GM23338 (cell line): ENCODE measurements at regions not wholly inside any gene's neighbourhood (a gene's known extent, or its start where the extent isn't known, plus 50 kb on each side); places are given as distances from the start of the nearest gene placed in this dataset.

Experiments
- ATAC-seq: fragments of 200-7000 bp; cut with Tn5 transposase; 3 replicates; pipeline ENCODE4 v1.9.1; 2020
- DNase-seq: peaks from one replicate; pipeline ENCODE4 v3.0.0-alpha.2; 2015; ENCODE audit warnings: low spot score
- H2AFZ ChIP-seq: fragments of 200-600 bp; sonication (generic); 2 replicates; pipeline ENCODE4 v1.8.0; 2016; ENCODE audit warnings: antibody characterized with exemption, mild to moderate bottlenecking, moderate library complexity
- H3F3A ChIP-seq: fragments of 200-600 bp; sonication (generic); replicated peaks from 2 replicates; pipeline ENCODE4 v1.8.0; 2017; ENCODE audit warnings: antibody characterized with exemption, mixed run types, low read depth
- H3K27ac ChIP-seq: fragments of 200-600 bp; sonication (generic); 2 replicates; pipeline ENCODE4 v1.6.1; 2016; ENCODE audit warnings: low read depth
- H3K27me3 ChIP-seq: fragments of 200-600 bp; sonication (generic); 2 replicates; pipeline ENCODE4 v1.8.0; 2016; ENCODE audit warnings: mild to moderate bottlenecking, mixed run types, moderate library complexity; ENCODE audit not compliant: insufficient read depth
- H3K36me3 ChIP-seq: fragments of 200-600 bp; sonication (generic); 2 replicates; pipeline ENCODE4 v1.8.0; 2016; ENCODE audit warnings: mild to moderate bottlenecking; ENCODE audit not compliant: insufficient read depth
- H3K4me1 ChIP-seq: fragments of 200-600 bp; sonication (generic); 2 replicates; pipeline ENCODE4 v1.8.0; 2016; ENCODE audit warnings: mild to moderate bottlenecking, moderate library complexity; ENCODE audit not compliant: insufficient read depth
- H3K4me2 ChIP-seq: fragments of 200-600 bp; sonication (generic); 2 replicates; pipeline ENCODE4 v1.7.1; 2017; ENCODE audit warnings: mixed run types
- H3K4me3 ChIP-seq: fragments of 200-600 bp; sonication (generic); 2 replicates; pipeline ENCODE4 v1.6.1; 2016; ENCODE audit warnings: mixed run types
- H3K79me2 ChIP-seq: fragments of 200-600 bp; sonication (generic); replicated peaks from 2 replicates; pipeline ENCODE4 v1.8.0; 2017; ENCODE audit warnings: mild to moderate bottlenecking; ENCODE audit not compliant: insufficient read depth
- H3K9me2 ChIP-seq: fragments of 200-600 bp; sonication (generic); 2 replicates; pipeline ENCODE4 v1.8.0; 2017; ENCODE audit not compliant: insufficient read depth
- H4K20me1 ChIP-seq: fragments of 200-600 bp; sonication (generic); replicated peaks from 2 replicates; pipeline ENCODE4 v1.8.0; 2017; ENCODE audit warnings: mild to moderate bottlenecking; ENCODE audit not compliant: insufficient read depth
- H3K27ac Mint-ChIP-seq: 2 replicates; pipeline ENCODE4 v1.8.0; 2020; ENCODE audit warnings: inconsistent platforms, mild to moderate bottlenecking, moderate library complexity, mixed read lengths
- H3K27me3 Mint-ChIP-seq: 3 replicates; pipeline ENCODE4 v1.8.0; 2022; ENCODE audit warnings: low read depth, mild to moderate bottlenecking, moderate library complexity, mixed read lengths, inconsistent platforms; ENCODE audit not compliant: insufficient read depth, poor library complexity
- H3K36me3 Mint-ChIP-seq: 3 replicates; pipeline ENCODE4 v1.8.0; 2021; ENCODE audit warnings: low read depth, mild to moderate bottlenecking, inconsistent platforms, moderate library complexity, mixed read lengths
- H3K4me1 Mint-ChIP-seq: 3 replicates; pipeline ENCODE4 v1.8.0; 2020; ENCODE audit warnings: mild to moderate bottlenecking, inconsistent platforms, mixed read lengths
- H3K4me3 Mint-ChIP-seq: 3 replicates; pipeline ENCODE4 v1.8.0; 2021; ENCODE audit warnings: moderate library complexity, mild to moderate bottlenecking, inconsistent platforms, mixed read lengths
- H3K9me3 Mint-ChIP-seq: 3 replicates; pipeline ENCODE4 v1.8.0; 2020; ENCODE audit warnings: moderate library complexity, mild to moderate bottlenecking, inconsistent platforms, mixed read lengths
- CREB1 ChIP-seq: fragments of 250-450 bp; sonication (Bioruptor Pico); IDR thresholded peaks from 2 replicates; pipeline ENCODE4 v1.5.0; 2020; ENCODE audit warnings: low read depth, mild to moderate bottlenecking, moderate library complexity
- REST ChIP-seq: IDR thresholded peaks from one replicate; pipeline ENCODE4 v1.6.1; 2018; ENCODE audit warnings: antibody characterized with exemption; ENCODE audit not compliant: unreplicated experiment
- ZNF114 ChIP-seq: fragments of 250-450 bp; sonication (Bioruptor Pico); IDR thresholded peaks from 2 replicates; pipeline ENCODE4 v1.5.0; 2020; ENCODE audit warnings: mild to moderate bottlenecking, moderate library complexity
- ZNF462 ChIP-seq: fragments of 250-450 bp; sonication (Bioruptor Pico); IDR thresholded peaks from 2 replicates; pipeline ENCODE4 v1.5.0; 2020; ENCODE audit warnings: mild to moderate bottlenecking, moderate library complexity

- Mint-ChIP-seq H3K4me1 (no peaks in the 10 kb centered on the region), H3K27ac (no peak overlapping the region), H3K27me3 (no peaks in the 10 kb centered on the region), H3K36me3 (no peaks in the 10 kb centered on the region), H3K9me3 (peaks cover 2% of the 10 kb centered on the region; the same call in 1 of the 3 replicates), H3K4me3 (no peak overlapping the region)
- Histone ChIP-seq H3K4me1 (no peaks in the 10 kb centered on the region), H4K20me1 (no peaks in the 10 kb centered on the region), H3K27me3 (no peaks in the 10 kb centered on the region), H3K4me2 (no peak overlapping the region), H3K27ac (no peak overlapping the region), H3K9me2 (no peaks in the 10 kb centered on the region), H3K79me2 (no peaks in the 10 kb centered on the region), H3F3A (no peaks in the 10 kb centered on the region), H3K36me3 (no peaks in the 10 kb centered on the region), H2AFZ (no peak overlapping the region), H3K4me3 (no peak overlapping the region)
- no peak for TF ChIP-seq REST
- TF ChIP-seq ZNF114 (CRISPR knock-in tag): no peak
- no peak for TF ChIP-seq CREB1 (CRISPR knock-in tag)
- no peak for TF ChIP-seq ZNF462 (CRISPR knock-in tag)
- DNase-seq (no peak), ATAC-seq (no peak)
Measured at GRCh38 chrX:117680286-117680685, 436.3 kb downstream of the KLHL13 start.
